22Rv1 (cell line): ENCODE measurements at regions not wholly inside any gene's neighbourhood (a gene's known extent, or its start where the extent isn't known, plus 50 kb on each side); places are given as distances from the start of the nearest gene placed in this dataset.

Experiments
- H3K27ac ChIP-seq: fragments of 450-650 bp; 2 replicates; pipeline ENCODE4 v1.5.1; 2017
- ZFX ChIP-seq: fragments of 450-650 bp; IDR thresholded peaks from 2 replicates; pipeline ENCODE4 v1.6.1; 2017; ENCODE audit warnings: antibody characterized with exemption, borderline replicate concordance
- TF ChIP-seq, protein P1 (sequence below): fragments of 450-650 bp; IDR thresholded peaks from 2 replicates; pipeline ENCODE4 v1.5.1; 2017; ENCODE audit warnings: mild to moderate bottlenecking

DNA sequence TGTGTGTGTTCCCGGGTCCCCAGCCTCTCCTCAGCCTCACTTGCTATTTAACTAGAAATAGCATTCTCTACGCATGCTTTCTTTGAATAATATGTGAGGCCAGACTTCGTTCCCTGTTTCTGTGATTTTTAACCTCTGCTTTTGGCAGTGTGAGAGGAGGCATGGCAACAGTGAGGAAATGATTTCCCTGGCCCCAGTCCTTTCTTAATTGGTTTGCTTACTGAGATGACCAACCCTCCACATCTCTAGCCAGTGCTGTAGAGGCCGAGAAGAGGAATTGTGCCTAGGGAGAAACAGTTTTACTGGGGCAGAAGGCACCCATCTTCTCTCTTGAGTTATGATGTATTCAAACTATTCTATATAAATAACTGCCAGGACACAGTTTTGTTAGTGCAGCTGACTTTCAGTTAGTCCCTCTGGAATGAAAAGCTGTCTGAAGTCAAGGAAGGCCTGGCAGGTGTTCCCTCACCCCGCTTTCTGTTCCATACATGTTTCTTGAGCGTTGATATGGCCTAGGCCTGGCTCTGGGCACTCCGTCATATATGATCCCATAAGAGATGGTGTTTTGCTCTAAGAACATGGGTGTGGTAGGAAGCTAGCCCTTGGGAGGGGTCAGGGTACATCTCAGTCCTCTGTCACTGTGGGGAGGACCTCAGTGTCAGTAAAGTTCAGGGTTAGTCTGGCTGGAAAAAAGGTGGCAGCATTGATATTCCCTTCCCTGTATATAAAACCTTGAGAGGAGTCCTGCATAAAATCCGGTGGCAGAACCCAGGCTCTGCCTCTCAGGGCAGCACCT lies 73.7 kb upstream of the NPAS1 start:
- TF ChIP-seq, protein P1, sequence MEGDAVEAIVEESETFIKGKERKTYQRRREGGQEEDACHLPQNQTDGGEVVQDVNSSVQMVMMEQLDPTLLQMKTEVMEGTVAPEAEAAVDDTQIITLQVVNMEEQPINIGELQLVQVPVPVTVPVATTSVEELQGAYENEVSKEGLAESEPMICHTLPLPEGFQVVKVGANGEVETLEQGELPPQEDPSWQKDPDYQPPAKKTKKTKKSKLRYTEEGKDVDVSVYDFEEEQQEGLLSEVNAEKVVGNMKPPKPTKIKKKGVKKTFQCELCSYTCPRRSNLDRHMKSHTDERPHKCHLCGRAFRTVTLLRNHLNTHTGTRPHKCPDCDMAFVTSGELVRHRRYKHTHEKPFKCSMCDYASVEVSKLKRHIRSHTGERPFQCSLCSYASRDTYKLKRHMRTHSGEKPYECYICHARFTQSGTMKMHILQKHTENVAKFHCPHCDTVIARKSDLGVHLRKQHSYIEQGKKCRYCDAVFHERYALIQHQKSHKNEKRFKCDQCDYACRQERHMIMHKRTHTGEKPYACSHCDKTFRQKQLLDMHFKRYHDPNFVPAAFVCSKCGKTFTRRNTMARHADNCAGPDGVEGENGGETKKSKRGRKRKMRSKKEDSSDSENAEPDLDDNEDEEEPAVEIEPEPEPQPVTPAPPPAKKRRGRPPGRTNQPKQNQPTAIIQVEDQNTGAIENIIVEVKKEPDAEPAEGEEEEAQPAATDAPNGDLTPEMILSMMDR: no peak
- TF ChIP-seq ZFX: no peak
- no peak overlapping the region; the same call in 1 of the 2 replicates for H3K27ac ChIP-seq

DNA sequence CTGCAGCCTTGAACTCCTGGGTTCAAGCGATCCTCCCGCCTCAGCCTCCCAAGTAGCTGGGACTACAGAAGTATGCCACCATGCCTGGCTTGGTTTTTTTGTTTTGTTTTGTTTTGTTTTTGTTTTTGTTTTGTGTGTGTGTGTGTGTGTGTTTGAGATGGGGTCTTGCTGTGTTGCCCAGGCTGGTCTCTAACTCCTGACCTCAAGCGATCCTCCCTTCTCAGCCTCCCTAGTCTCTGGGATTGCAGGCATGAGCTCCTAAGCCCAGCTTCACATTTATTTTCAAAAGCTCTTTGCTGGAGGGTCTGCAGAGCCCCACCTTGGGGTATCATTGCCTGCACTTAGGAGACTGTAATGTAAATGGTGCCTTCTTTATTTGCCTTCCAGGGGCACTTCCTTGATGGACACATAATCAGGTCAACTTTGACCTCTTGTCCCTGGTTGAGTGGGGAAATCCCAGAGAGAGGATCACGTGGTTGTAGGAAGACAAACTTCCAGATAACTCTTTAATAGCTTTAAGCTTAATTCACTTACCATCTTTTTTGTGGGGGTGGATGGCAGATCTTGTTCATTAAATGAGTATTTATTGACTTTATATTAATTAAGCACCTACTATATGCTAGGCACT lies 72.9 kb upstream of the NPAS1 start:
- H3K27ac ChIP-seq: no peak overlapping the region
- TF ChIP-seq, protein P1: no peak
- TF ChIP-seq ZFX: no peak

DNA sequence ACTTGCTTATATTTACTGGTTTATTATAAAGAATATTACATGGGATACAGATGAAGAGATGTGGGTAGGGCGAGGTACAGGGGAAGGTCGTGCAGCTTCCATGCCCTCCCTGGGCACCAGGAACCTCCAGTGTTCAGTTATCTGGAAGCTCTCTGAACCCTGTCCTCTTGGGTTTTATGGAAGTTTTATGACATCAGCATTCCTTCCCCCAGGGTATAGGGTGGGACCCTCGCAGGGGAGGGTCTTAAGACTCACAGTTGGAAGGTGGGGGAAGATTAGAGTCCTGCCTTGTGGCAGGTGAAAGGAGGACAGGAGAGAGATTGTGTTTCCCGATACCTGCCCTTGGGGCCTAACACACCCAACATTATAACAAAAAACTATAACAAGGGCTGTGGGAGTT lies 71.8 kb upstream of the NPAS1 start:
- H3K27ac ChIP-seq: no peak overlapping the region
- TF ChIP-seq, protein P1: no peak
- TF ChIP-seq ZFX: no peak

DNA sequence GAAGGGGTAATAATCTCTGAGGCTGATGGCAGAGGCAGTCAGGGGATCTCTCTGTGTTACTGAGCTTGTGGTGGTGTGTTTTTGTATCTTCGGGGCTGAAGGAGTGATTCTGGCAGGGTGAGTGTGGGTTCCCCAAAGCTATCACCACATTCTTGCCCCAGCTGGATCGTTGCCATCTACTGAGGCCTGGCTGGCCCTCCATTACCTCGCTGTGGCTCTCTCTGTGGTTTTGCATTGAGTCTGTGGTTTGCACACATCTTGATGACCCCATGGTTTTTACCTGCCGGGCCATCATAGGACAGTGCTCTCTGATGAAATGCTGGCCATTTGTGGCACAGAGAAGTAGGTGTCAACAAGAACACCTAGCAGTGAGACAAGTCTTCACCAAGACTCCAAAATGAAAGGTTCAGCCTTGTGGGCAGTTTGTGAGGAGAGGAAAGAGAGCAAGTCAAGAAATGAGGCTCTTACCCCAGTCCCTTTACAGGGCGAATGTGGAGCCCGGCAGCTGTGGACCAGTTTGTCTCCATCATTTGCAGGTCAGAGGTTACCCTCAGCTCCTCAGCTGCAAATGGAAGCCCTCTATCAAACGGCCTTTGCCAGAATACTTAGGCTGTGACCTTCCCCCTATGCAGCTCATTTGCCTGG lies 69.0 kb upstream of the NPAS1 start:
- H3K27ac ChIP-seq: peak overlapping the region; percentile 70
- TF ChIP-seq, protein P1: no peak
- no peak for TF ChIP-seq ZFX

DNA sequence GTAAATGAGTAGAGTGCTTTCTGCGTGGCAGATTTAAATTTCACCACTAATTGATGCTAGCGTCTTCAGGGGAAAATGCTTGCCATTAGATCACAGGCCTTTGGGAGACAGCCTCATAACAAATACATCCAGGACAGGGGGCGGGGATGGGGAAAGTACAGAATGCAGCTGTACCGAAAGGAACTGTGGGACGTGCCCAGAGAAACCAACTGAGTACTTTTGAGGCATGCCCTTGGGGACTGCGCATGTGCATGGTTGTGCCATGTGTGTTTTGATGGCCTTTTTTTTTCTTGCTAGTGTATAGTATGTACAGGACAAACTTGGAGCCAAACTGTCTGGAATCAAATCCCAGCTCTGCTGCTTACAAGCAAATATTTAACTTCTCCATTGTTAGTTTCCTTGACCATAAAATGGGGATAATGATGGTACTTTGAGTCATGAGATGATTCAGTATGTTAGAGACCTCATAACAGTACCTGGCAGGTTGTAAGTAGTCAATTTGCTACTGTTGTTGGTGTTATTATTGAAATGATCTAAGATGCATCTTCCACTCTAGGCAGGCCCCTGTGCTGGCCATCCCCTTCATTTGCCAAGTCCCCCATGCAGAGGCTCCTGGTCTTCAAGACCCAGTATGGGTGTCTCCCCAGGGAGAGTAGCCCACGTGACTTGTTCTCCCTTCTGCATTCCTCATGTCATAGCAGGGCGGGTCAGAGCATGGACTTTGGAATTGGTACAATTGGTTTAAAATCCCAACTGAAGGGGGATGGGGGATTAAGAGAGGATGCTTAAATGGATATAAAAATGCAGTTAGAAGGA lies 68.3 kb upstream of the NPAS1 start:
- no peak for TF ChIP-seq ZFX
- TF ChIP-seq, protein P1: no peak
- H3K27ac ChIP-seq: peak overlapping the region; percentile 70

DNA sequence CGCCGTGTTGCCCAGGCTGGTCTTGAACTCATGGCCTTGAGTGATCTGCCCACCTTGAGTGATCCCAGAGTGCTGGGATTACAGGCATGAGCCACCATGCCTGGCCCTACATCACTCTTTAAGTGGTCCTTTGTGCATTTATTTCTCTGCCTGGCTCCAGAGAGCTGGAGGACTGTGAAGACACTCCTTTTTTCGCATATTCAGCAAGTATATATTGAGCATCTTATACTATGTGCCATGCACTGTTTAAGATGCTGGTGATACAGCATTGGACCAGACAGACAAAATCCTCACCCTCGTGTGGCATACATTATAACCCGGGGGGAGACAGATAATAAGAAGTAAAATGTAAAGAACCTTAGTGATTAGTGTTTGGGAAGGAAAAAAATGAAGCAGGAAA lies 66.8 kb upstream of the NPAS1 start:
- H3K27ac ChIP-seq: peak overlapping the region; percentile 70; the same call in 1 of the 2 replicates
- TF ChIP-seq ZFX: no peak
- TF ChIP-seq, protein P1: no peak
